Thyroid gland (tissue), 4 donors: ENCODE measurements at regions not wholly inside any gene's neighbourhood (a gene's known extent, or its start where the extent isn't known, plus 50 kb on each side); places are given as distances from the start of the nearest gene placed in this dataset.

ENCODE experiments used
- CTCF ChIP-seq, 6 experiments: fragments of 200-600 bp in 3 of 6; fragments of 450-650 bp in 3 of 6; sonication (generic) in 3 of 6; IDR thresholded peaks; one replicate each; pipeline ENCODE4 v1.5.1; 2016 to 2019; ENCODE audit warnings: antibody characterized with exemption in 6 of 6, mild to moderate bottlenecking in 2 of 6, inconsistent platforms in 1 of 6, moderate library complexity in 1 of 6
- POLR2A ChIP-seq, 2 donors: fragments of 450-650 bp; IDR thresholded peaks; one replicate each; pipeline ENCODE4 v1.6.1; 2017; ENCODE audit warnings: antibody characterized with exemption in 2 of 2, mild to moderate bottlenecking in 2 of 2, moderate library complexity in 1 of 2

- TF ChIP-seq CTCF (IDR thresholded peaks at IDR 0.05) (no peak), POLR2A (IDR thresholded peaks at IDR 0.05) (no peak)
Observed at GRCh38 chr16:73420244-73420643, 372.3 kb upstream of the ZFHX3 start.
